GM12874 (cell line): ENCODE measurements at regions not wholly inside any gene's neighbourhood (a gene's known extent, or its start where the extent isn't known, plus 50 kb on each side); places are given as distances from the start of the nearest gene placed in this dataset.

Experiments
- CTCF ChIP-seq: IDR thresholded peaks from 2 replicates; pipeline ENCODE4 v1.5.1; 2011; ENCODE audit warnings: low read depth, mild to moderate bottlenecking, control low read depth, low read length, moderate library complexity; ENCODE audit not compliant: insufficient read depth

- no peak for TF ChIP-seq CTCF
Measured at GRCh38 chr6:47165918-47166317, 123.8 kb upstream of the ADGRF1 start.

- no peak for TF ChIP-seq CTCF
Measured at GRCh38 chr6:47164877-47165276, 122.7 kb upstream of the ADGRF1 start.

GRCh38 chr6:47163536-47163935, 121.4 kb upstream of the ADGRF1 start:
- TF ChIP-seq CTCF = no peak

- no peak for TF ChIP-seq CTCF
Measured at GRCh38 chr6:47162793-47163192, 120.7 kb upstream of the ADGRF1 start.

- no peak for TF ChIP-seq CTCF
Measured at GRCh38 chr6:47162231-47162630, 120.1 kb upstream of the ADGRF1 start.

GRCh38 chr6:47161176-47161687, 119.1 kb upstream of the ADGRF1 start:
- no peak for TF ChIP-seq CTCF

GRCh38 chr6:47160702-47161101, 118.6 kb upstream of the ADGRF1 start:
- no peak for TF ChIP-seq CTCF
